ENCODE measurements at regions not wholly inside any gene's neighbourhood (a gene's known extent, or its start where the extent isn't known, plus 50 kb on each side); places are given as distances from the start of the nearest gene placed in this dataset.

DNA sequence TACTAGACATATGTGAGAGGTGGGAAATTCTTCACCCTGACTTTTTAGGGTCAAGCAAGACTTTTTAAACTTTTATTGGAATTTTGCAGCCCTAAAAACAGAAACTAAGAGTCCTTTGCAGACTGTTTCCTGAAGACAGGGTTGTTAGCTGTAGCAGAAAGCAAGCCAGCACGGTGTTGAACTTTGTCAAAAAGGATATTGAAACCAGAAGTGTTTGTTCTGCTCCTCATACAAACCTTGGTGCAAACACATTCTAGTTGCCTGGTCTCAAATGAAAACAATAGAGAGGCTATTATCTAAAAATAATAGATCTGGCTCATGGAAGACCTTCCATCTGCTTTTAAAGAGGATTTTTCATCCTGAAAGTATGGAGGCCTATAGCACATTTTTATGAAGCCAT lies 65.8 kb upstream of the IGFBP5 start:
- no peak for DNase-seq
- Histone ChIP-seq H4K20me1 (ENCODE audit: insufficient read depth) (no peaks in the 10 kb centered on the region), H2AFZ (ENCODE audit: low read depth) (no peak overlapping the region), H3K4me2 (no peak overlapping the region), H3K4me1 (ENCODE audit: control insufficient read depth in 1 of 2, insufficient read depth in 2 of 2, low read depth in 1 of 2, low read length in 1 of 2) (peaks cover 0 to 14% of the 10 kb centered on the region in 2 experiments; a peak in 1 of 4 replicates), H3K27ac (ENCODE audit: low read depth in 2 of 2, low read length in 1 of 2) (no peak overlapping the region), H3K79me2 (ENCODE audit: insufficient read depth) (no peaks in the 10 kb centered on the region), H3K36me3 (replicated peaks in 1 of 2; ENCODE audit: control insufficient read depth in 1 of 2, insufficient read depth in 2 of 2, low read length in 1 of 2) (no peaks in the 10 kb centered on the region), H3K9me3 (no peaks in the 10 kb centered on the region), H3K9me2 (no peaks in the 10 kb centered on the region), H3K27me3 (ENCODE audit: insufficient read depth) (no peaks in the 10 kb centered on the region), H3K4me3 (ENCODE audit: low read depth in 2 of 2, low read length in 1 of 2) (no peak overlapping the region), H3K9ac (no peak overlapping the region), H3F3A (replicated peaks; ENCODE audit: insufficient read depth) (no peaks in the 10 kb centered on the region)
- TF ChIP-seq, protein P1, sequence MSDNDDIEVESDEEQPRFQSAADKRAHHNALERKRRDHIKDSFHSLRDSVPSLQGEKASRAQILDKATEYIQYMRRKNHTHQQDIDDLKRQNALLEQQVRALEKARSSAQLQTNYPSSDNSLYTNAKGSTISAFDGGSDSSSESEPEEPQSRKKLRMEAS (IDR thresholded peaks at IDR 0.05; ENCODE audit: low read depth), result no peak
- no peak for TF ChIP-seq RXRA (IDR thresholded peaks at IDR 0.05; ENCODE audit: borderline replicate concordance, low read depth)
- no peak for TF ChIP-seq YY1 (IDR thresholded peaks at IDR 0.05; ENCODE audit: low read depth)
- no peak for TF ChIP-seq TEAD4 (IDR thresholded peaks at IDR 0.05; ENCODE audit: borderline replicate concordance, insufficient read depth)
- TF ChIP-seq, protein P2, sequence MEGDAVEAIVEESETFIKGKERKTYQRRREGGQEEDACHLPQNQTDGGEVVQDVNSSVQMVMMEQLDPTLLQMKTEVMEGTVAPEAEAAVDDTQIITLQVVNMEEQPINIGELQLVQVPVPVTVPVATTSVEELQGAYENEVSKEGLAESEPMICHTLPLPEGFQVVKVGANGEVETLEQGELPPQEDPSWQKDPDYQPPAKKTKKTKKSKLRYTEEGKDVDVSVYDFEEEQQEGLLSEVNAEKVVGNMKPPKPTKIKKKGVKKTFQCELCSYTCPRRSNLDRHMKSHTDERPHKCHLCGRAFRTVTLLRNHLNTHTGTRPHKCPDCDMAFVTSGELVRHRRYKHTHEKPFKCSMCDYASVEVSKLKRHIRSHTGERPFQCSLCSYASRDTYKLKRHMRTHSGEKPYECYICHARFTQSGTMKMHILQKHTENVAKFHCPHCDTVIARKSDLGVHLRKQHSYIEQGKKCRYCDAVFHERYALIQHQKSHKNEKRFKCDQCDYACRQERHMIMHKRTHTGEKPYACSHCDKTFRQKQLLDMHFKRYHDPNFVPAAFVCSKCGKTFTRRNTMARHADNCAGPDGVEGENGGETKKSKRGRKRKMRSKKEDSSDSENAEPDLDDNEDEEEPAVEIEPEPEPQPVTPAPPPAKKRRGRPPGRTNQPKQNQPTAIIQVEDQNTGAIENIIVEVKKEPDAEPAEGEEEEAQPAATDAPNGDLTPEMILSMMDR (IDR thresholded peaks at IDR 0.05), result no peak
- ChIA-PET CTCF (no interaction called here), POLR2A (no interaction called here)
- WGBS (ENCODE audit: low lambda C conversion rate), result 10% methylated on average over 1 of the region's 1 CpG

DNA sequence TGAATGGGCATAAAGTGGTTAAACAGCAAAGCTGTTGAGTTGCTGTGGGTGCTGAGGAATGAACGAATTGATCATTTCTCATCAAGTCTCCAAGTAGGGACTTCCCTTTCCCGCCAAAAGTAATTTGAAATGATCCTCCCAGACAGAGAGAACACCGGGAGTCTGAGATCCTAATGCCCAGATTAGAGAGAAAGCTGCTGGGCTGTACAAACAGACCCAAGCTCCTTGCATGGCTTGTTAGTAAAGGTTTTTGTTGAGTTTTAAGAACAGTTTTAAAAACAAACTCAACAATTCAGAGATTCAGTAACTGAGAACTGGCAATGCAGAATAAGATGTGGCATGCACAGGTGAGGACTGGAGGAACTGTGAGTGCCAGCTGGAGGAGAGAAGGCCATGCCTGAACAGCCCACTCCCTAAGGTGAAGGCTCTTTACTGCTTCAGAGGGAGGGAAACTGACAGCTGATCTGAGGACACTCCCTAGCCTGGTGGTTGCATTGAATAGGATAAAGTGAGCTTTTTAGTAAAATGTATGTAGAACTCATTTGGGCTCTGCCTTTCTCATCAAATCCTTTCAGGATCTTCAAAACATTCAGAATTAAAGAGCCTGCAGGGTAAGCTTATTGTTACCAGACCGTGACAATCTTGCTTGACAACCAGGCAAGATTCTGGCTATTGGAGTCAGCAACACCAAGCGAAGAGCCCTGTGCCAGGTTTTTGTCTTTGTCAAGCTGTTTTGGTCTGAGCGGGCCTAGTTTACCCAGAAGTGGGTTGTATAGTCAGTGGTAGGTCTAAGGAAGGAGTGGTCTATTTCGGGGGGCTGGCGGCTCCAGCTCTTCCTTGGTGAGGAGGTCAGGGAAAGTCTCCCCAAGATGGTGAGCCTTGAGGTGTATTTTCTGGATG lies 63.2 kb upstream of the IGFBP5 start:
- POLR2A ChIA-PET, result no interaction called here
- TF ChIP-seq, protein P3, sequence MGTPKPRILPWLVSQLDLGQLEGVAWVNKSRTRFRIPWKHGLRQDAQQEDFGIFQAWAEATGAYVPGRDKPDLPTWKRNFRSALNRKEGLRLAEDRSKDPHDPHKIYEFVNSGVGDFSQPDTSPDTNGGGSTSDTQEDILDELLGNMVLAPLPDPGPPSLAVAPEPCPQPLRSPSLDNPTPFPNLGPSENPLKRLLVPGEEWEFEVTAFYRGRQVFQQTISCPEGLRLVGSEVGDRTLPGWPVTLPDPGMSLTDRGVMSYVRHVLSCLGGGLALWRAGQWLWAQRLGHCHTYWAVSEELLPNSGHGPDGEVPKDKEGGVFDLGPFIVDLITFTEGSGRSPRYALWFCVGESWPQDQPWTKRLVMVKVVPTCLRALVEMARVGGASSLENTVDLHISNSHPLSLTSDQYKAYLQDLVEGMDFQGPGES (IDR thresholded peaks at IDR 0.05; ENCODE audit: low read depth, low read length), result no peak
- TF ChIP-seq NRF1 (IDR thresholded peaks at IDR 0.05; ENCODE audit: low read depth, low read length) (no peak), NFIC (IDR thresholded peaks at IDR 0.05; ENCODE audit: borderline replicate concordance) (no peak), RFX5 (IDR thresholded peaks at IDR 0.05; ENCODE audit: low read length) (no peak), RXRA (IDR thresholded peaks at IDR 0.05; ENCODE audit: borderline replicate concordance, low read depth) (no peak), YY1 (IDR thresholded peaks at IDR 0.05; ENCODE audit: low read depth) (no peak), MEF2A (IDR thresholded peaks at IDR 0.05; ENCODE audit: borderline replicate concordance, low read depth) (no peak)
- TF ChIP-seq, protein P2 (IDR thresholded peaks at IDR 0.05), result no peak
- H2AFZ ChIP-seq (ENCODE audit: low read depth), result no peak overlapping the region

More for the DNA sequence above, 63.2 kb upstream of the IGFBP5 start:
- no peak overlapping the region for H3K27ac ChIP-seq (ENCODE audit: low read depth in 2 of 2, low read length in 1 of 2)
- H3K4me2 ChIP-seq, result no peak overlapping the region
- peaks cover 0 to 9% of the 10 kb centered on the region in 2 experiments; a peak in 1 of 4 replicates for H3K4me1 ChIP-seq (ENCODE audit: control insufficient read depth in 1 of 2, insufficient read depth in 2 of 2, low read depth in 1 of 2, low read length in 1 of 2)
- no peaks in the 10 kb centered on the region for H3F3A ChIP-seq (replicated peaks; ENCODE audit: insufficient read depth)
- no peak overlapping the region for H3K4me3 ChIP-seq (ENCODE audit: low read depth in 2 of 2, low read length in 1 of 2)
- no peak for DNase-seq
- CTCF ChIA-PET, result interaction anchor here (0.8 kb wide), 1 partner anchor 16 kb away, joined by 3 read pairs; no protein-coding TSS in a partner anchor
- WGBS (ENCODE audit: low lambda C conversion rate), result 64% methylated on average over 8 of the region's 8 CpGs
- no peak overlapping the region for H3K9ac ChIP-seq
- H4K20me1 ChIP-seq (ENCODE audit: insufficient read depth), result no peaks in the 10 kb centered on the region
- H3K9me3 ChIP-seq, result no peaks in the 10 kb centered on the region
- H3K36me3 ChIP-seq (replicated peaks in 1 of 2; ENCODE audit: control insufficient read depth in 1 of 2, insufficient read depth in 2 of 2, low read length in 1 of 2), result no peaks in the 10 kb centered on the region
- H3K79me2 ChIP-seq (ENCODE audit: insufficient read depth), result no peaks in the 10 kb centered on the region
- H3K27me3 ChIP-seq (ENCODE audit: insufficient read depth), result no peaks in the 10 kb centered on the region
- H3K9me2 ChIP-seq, result no peaks in the 10 kb centered on the region
